ENCODE measurements at regions not wholly inside any gene's neighbourhood (a gene's known extent, or its start where the extent isn't known, plus 50 kb on each side); places are given as distances from the start of the nearest gene placed in this dataset.

GRCh38 chr14:51430079-51430478 lies 190.0 kb downstream of the TMX1 start:
- Histone ChIP-seq H3K4me3 (ENCODE audit: low read length) (no peak overlapping the region), H3K9me3 (ENCODE audit: low read length) (no peaks in the 10 kb centered on the region), H4K20me1 (ENCODE audit: insufficient read depth) (no peaks in the 10 kb centered on the region), H3K79me2 (replicated peaks; ENCODE audit: insufficient read depth, low read length) (no peaks in the 10 kb centered on the region), H3F3A (ENCODE audit: insufficient read depth, low read length, poor library complexity, severe bottlenecking) (no peaks in the 10 kb centered on the region), H3K27me3 (ENCODE audit: insufficient read depth, low read depth, low read length) (no peaks in the 10 kb centered on the region), H3K4me2 (ENCODE audit: low read length) (no peak overlapping the region), H3K9ac (ENCODE audit: low read length) (no peak overlapping the region), H2AFZ (ENCODE audit: low read depth, low read length) (no peak overlapping the region), H3K36me3 (ENCODE audit: insufficient read depth, low read length) (no peaks in the 10 kb centered on the region), H3K27ac (ENCODE audit: low read length) (no peak overlapping the region), H3K9me2 (ENCODE audit: insufficient read depth, low read length) (no peaks in the 10 kb centered on the region)
- TF ChIP-seq POLR2AphosphoS5 (IDR thresholded peaks at IDR 0.05) = no peak
- no peak for TF ChIP-seq EP300 (conservative IDR thresholded peaks at IDR 0.05; ENCODE audit: poor library complexity, severe bottlenecking)
- TF ChIP-seq SMC3 (conservative IDR thresholded peaks at IDR 0.05; ENCODE audit: poor library complexity) = no peak
- TF ChIP-seq EZH2 (IDR thresholded peaks at IDR 0.05; ENCODE audit: borderline replicate concordance, insufficient read depth, low read length, poor library complexity, severe bottlenecking) = no peak
- TF ChIP-seq REST (IDR thresholded peaks at IDR 0.05; ENCODE audit: borderline replicate concordance) = no peak
- TF ChIP-seq MXI1 (conservative IDR thresholded peaks at IDR 0.05; ENCODE audit: poor library complexity, severe bottlenecking) = no peak

GRCh38 chr14:51430633-51431032 lies 190.6 kb downstream of the TMX1 start:
- H3K27me3 ChIP-seq (ENCODE audit: insufficient read depth, low read depth, low read length) = no peaks in the 10 kb centered on the region
- no peak overlapping the region for H3K27ac ChIP-seq (ENCODE audit: low read length)
- no peak overlapping the region for H3K4me2 ChIP-seq (ENCODE audit: low read length)
- H3K9ac ChIP-seq (ENCODE audit: low read length) = no peak overlapping the region
- no peaks in the 10 kb centered on the region for H3K36me3 ChIP-seq (ENCODE audit: insufficient read depth, low read length)
- H3K9me2 ChIP-seq (ENCODE audit: insufficient read depth, low read length) = no peaks in the 10 kb centered on the region
- no peak overlapping the region for H2AFZ ChIP-seq (ENCODE audit: low read depth, low read length)
- TF ChIP-seq EP300 (conservative IDR thresholded peaks at IDR 0.05; ENCODE audit: poor library complexity, severe bottlenecking) = no peak
- no peak for TF ChIP-seq SMC3 (conservative IDR thresholded peaks at IDR 0.05; ENCODE audit: poor library complexity)
- no peaks in the 10 kb centered on the region for H3F3A ChIP-seq (ENCODE audit: insufficient read depth, low read length, poor library complexity, severe bottlenecking)
- H3K79me2 ChIP-seq (replicated peaks; ENCODE audit: insufficient read depth, low read length) = no peaks in the 10 kb centered on the region
- H3K4me3 ChIP-seq (ENCODE audit: low read length) = no peak overlapping the region
- no peaks in the 10 kb centered on the region for H3K9me3 ChIP-seq (ENCODE audit: low read length)
- H4K20me1 ChIP-seq (ENCODE audit: insufficient read depth) = no peaks in the 10 kb centered on the region

- no peak overlapping the region for H3K9ac ChIP-seq (ENCODE audit: low read length)
- no peaks in the 10 kb centered on the region for H3K36me3 ChIP-seq (ENCODE audit: insufficient read depth, low read length)
- H3K9me2 ChIP-seq (ENCODE audit: insufficient read depth, low read length) = no peaks in the 10 kb centered on the region
- no peak overlapping the region for H3K4me3 ChIP-seq (ENCODE audit: low read length)
- H2AFZ ChIP-seq (ENCODE audit: low read depth, low read length) = no peak overlapping the region
- H3K27me3 ChIP-seq (ENCODE audit: insufficient read depth, low read depth, low read length) = no peaks in the 10 kb centered on the region
- no peak overlapping the region for H3K4me2 ChIP-seq (ENCODE audit: low read length)
- no peaks in the 10 kb centered on the region for H3K9me3 ChIP-seq (ENCODE audit: low read length)
- H4K20me1 ChIP-seq (ENCODE audit: insufficient read depth) = no peaks in the 10 kb centered on the region
- no peaks in the 10 kb centered on the region for H3K79me2 ChIP-seq (replicated peaks; ENCODE audit: insufficient read depth, low read length)
- TF ChIP-seq EZH2 (IDR thresholded peaks at IDR 0.05; ENCODE audit: borderline replicate concordance, insufficient read depth, low read length, poor library complexity, severe bottlenecking) = no peak
- no peak for TF ChIP-seq SMC3 (conservative IDR thresholded peaks at IDR 0.05; ENCODE audit: poor library complexity)
- no peak for TF ChIP-seq POLR2AphosphoS5 (IDR thresholded peaks at IDR 0.05)
- no peak for TF ChIP-seq RAD21 (conservative IDR thresholded peaks at IDR 0.05)
- TF ChIP-seq REST (IDR thresholded peaks at IDR 0.05; ENCODE audit: borderline replicate concordance) = no peak
- no peak for TF ChIP-seq MXI1 (conservative IDR thresholded peaks at IDR 0.05; ENCODE audit: poor library complexity, severe bottlenecking)
- TF ChIP-seq EP300 (conservative IDR thresholded peaks at IDR 0.05; ENCODE audit: poor library complexity, severe bottlenecking) = no peak
- no peaks in the 10 kb centered on the region for H3F3A ChIP-seq (ENCODE audit: insufficient read depth, low read length, poor library complexity, severe bottlenecking)
- H3K27ac ChIP-seq (ENCODE audit: low read length) = no peak overlapping the region
These were observed 191.1 kb downstream of the TMX1 start for GRCh38 chr14:51431033-51431709.
